ENCODE measurements at regions not wholly inside any gene's neighbourhood (a gene's known extent, or its start where the extent isn't known, plus 50 kb on each side); places are given as distances from the start of the nearest gene placed in this dataset.
"Not testable (repeated sequence)": the region's sequence is repeated elsewhere in the genome, so short reads cannot be mapped to it uniquely, and the experiment has no call there.

GRCh38 chr12:48409938-48410337 is 59.2 kb upstream of the ZNF641 start:
- H3K4me3 Mint-ChIP-seq; H3K4me3 ChIP-seq (ENCODE audit: control extremely low read depth in 1 of 5, extremely low read depth in 1 of 5, insufficient read depth in 1 of 5, low read depth in 2 of 5, low read length in 4 of 5); H3K9me3 Mint-ChIP-seq (ENCODE audit: insufficient read depth); ATAC-seq (ENCODE audit: low read depth); H3K79me2 ChIP-seq (ENCODE audit: control insufficient read depth, insufficient read depth, low read length); H3K27me3 ChIP-seq (replicated peaks in 1 of 4; ENCODE audit: control extremely low read depth in 1 of 4, control insufficient read depth in 3 of 4, insufficient read depth in 4 of 4, low read length in 3 of 4); H4K20me1 ChIP-seq (ENCODE audit: control insufficient read depth, insufficient read depth, low read length, poor library complexity, severe bottlenecking); H2AFZ ChIP-seq (ENCODE audit: insufficient read depth, low read depth, low read length, poor library complexity, severe bottlenecking); H3K27ac Mint-ChIP-seq; H3K27ac ChIP-seq (ENCODE audit: low read length in 2 of 2); H3K4me1 Mint-ChIP-seq; DNase-seq; POLR2A ChIA-PET; H3K4me2 ChIP-seq (replicated peaks; ENCODE audit: low read depth, low read length, poor library complexity, severe bottlenecking); CTCF ChIA-PET; H3K36me3 ChIP-seq (replicated peaks in 1 of 2; ENCODE audit: control extremely low read depth in 1 of 2, control insufficient read depth in 1 of 2, extremely low read depth in 1 of 2, insufficient read depth in 2 of 2, low read length in 1 of 2); H3K9ac ChIP-seq (ENCODE audit: low read length); intact Hi-C loops (cut with micrococcal nuclease); H3K4me1 ChIP-seq (ENCODE audit: control insufficient read depth in 2 of 2, insufficient read depth in 2 of 2, low read length in 2 of 2): not testable (repeated sequence)
- peaks cover 36% of the 10 kb centered on the region for H3K27me3 Mint-ChIP-seq
- WGBS (ENCODE audit: insufficient coverage), result 84% methylated on average over 3 of the region's 3 CpGs
- H3K9me3 ChIP-seq (ENCODE audit: control extremely low read depth in 1 of 3, control insufficient read depth in 2 of 3, insufficient read depth in 1 of 3, low read length in 2 of 3), result peaks cover 0 to 13% (median 0%) of the 10 kb centered on the region in 3 donors

GRCh38 chr12:48413388-48413787 is 59.0 kb upstream of the ANP32D start:
- WGBS (ENCODE audit: insufficient coverage), result no CpG with 5 or more reads among the region's 3 CpGs
- ChIA-PET POLR2A (no interaction called here), CTCF (no interaction called here)
- no peak for TF ChIP-seq EZH2 (IDR thresholded peaks at IDR 0.05; ENCODE audit: borderline replicate concordance, insufficient read depth, low read depth, low read length, poor library complexity, severe bottlenecking)
- ATAC-seq (ENCODE audit: low read depth) (no peak), DNase-seq (no peak)
- H3K27ac ChIP-seq (ENCODE audit: low read length in 2 of 2), result no peak overlapping the region
- H2AFZ ChIP-seq (ENCODE audit: insufficient read depth, low read depth, low read length, poor library complexity, severe bottlenecking), result no peak overlapping the region
- H3K9me3 ChIP-seq (ENCODE audit: control extremely low read depth in 1 of 3, control insufficient read depth in 2 of 3, insufficient read depth in 1 of 3, low read length in 2 of 3), result peaks cover 0 to 13% (median 0%) of the 10 kb centered on the region in 3 donors
- Mint-ChIP-seq H3K27me3 (peaks cover 59% of the 10 kb centered on the region), H3K9me3 (ENCODE audit: insufficient read depth) (no peaks in the 10 kb centered on the region), H3K4me3 (no peak overlapping the region), H3K27ac (no peak overlapping the region), H3K4me1 (no peaks in the 10 kb centered on the region)
- H3K9ac ChIP-seq (ENCODE audit: low read length), result no peak overlapping the region
- intact Hi-C loops (cut with micrococcal nuclease), result no loop called here
- H3K4me1 ChIP-seq (ENCODE audit: control insufficient read depth in 2 of 2, insufficient read depth in 2 of 2, low read length in 2 of 2), result no peaks in the 10 kb centered on the region
- no peaks in the 10 kb centered on the region for H3K36me3 ChIP-seq (replicated peaks in 1 of 2; ENCODE audit: control extremely low read depth in 1 of 2, control insufficient read depth in 1 of 2, extremely low read depth in 1 of 2, insufficient read depth in 2 of 2, low read length in 1 of 2)
- no peak overlapping the region for H3K4me2 ChIP-seq (replicated peaks; ENCODE audit: low read depth, low read length, poor library complexity, severe bottlenecking)
- peaks cover 0 to 7% (median 0%) of the 10 kb centered on the region in 4 experiments for H3K27me3 ChIP-seq (replicated peaks in 1 of 4; ENCODE audit: control extremely low read depth in 1 of 4, control insufficient read depth in 3 of 4, insufficient read depth in 4 of 4, low read length in 3 of 4)
- H4K20me1 ChIP-seq (ENCODE audit: control insufficient read depth, insufficient read depth, low read length, poor library complexity, severe bottlenecking), result no peaks in the 10 kb centered on the region
- no peaks in the 10 kb centered on the region for H3K79me2 ChIP-seq (ENCODE audit: control insufficient read depth, insufficient read depth, low read length)
- H3K4me3 ChIP-seq (ENCODE audit: control extremely low read depth in 1 of 5, extremely low read depth in 1 of 5, insufficient read depth in 1 of 5, low read depth in 2 of 5, low read length in 4 of 5), result no peak overlapping the region
